ENCODE measurements at regions not wholly inside any gene's neighbourhood (a gene's known extent, or its start where the extent isn't known, plus 50 kb on each side); places are given as distances from the start of the nearest gene placed in this dataset.
"Not testable (repeated sequence)": the region's sequence is repeated elsewhere in the genome, so short reads cannot be mapped to it uniquely, and the experiment has no call there.

DNA sequence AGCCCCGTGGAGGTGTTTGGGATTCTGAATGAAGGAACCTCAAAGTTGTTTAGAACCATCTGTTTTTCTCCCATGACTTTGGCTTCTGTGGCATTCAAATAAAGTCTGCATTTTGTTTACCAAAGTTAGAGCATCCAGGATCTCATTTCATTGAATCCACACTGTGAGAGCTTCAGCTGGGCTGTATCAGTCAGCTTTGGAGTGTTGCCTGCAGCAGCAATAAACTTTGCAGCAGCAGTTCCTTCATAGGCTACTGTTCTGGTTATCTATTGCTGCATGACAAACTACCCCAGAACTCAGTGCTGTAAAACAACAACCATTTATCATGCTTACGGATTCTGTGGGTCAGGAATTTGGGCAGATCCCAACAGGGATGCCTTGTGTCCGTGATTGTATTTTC, 1575.2 kb upstream of the LRRTM3 start:
- no peak for DNase-seq (ENCODE audit: low read depth in 2 of 2)

GRCh38 chr10:65355141-65355680, 1570.6 kb upstream of the LRRTM3 start:
- no peak for DNase-seq (ENCODE audit: low read depth in 2 of 2)

DNA sequence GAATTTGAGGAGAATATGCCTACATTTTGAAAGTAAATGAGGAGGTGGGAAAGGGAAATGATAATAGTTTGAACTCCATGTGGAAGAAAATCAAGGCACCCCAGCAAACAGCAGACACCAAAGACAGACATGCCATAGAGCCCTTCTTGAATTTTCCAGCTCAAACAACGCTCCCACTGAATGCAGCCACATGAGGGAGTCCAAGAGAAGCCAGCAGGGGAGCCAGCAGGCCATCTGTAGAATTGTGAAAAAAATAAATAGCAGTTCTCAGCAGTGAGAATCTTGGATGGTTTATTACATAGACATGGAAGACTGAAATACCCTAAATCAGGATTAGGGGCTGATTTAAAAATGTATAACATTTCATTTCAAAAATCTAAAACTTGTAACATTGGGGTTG, 1567.3 kb upstream of the LRRTM3 start:
- DNase-seq (ENCODE audit: low read depth in 2 of 2): no peak

DNA sequence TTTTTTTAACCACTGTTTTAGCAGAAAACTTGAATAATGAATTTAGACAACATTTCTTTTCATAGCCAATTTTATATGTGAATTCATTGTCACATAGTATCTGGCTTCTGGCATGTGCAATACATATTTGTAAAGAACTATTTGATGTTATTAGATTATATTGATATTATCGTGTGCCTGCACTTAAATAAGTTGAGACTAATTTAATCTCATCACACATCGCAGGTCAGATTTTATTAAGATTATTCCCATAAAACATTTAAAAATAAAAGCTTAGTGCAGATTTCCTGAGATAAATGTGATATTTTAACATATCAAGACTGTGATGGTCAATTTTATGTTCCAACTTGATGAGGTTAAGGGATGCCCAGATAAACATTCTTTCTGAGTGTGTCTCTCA, 1565.3 kb upstream of the LRRTM3 start:
- DNase-seq (ENCODE audit: low read depth in 2 of 2): no peak

GRCh38 chr10:65365878-65366277, 1560.0 kb upstream of the LRRTM3 start:
- DNase-seq (ENCODE audit: low read depth in 2 of 2): no peak

GRCh38 chr10:65367706-65368105, 1558.1 kb upstream of the LRRTM3 start:
- no peak for DNase-seq (ENCODE audit: low read depth in 2 of 2)

GRCh38 chr10:65375528-65375927, 1550.3 kb upstream of the LRRTM3 start:
- no peak for DNase-seq (ENCODE audit: low read depth in 2 of 2)

GRCh38 chr10:65377687-65378086, 1548.1 kb upstream of the LRRTM3 start:
- no peak for DNase-seq (ENCODE audit: low read depth in 2 of 2)

- DNase-seq (ENCODE audit: low read depth in 2 of 2): no peak
These were observed 1531.1 kb upstream of the LRRTM3 start for GRCh38 chr10:65394502-65395297.

DNA sequence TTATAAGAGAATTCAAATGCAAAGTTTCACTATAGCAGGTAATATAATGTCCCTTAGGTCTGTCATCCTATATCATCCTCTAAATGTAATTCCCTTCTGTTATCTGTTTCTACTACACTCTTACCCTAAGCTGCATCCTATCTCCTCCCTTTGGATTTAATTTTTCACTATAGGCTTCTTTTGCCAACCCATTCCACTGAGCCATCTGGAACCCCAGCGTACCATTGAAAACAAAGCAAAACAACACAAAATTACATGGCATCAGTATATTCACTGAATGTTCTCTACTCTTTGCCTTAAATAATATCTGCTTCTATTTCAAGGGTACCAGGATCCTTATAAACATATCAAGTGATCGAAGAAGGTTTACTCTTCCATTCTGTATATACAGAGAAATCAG, 1530.2 kb upstream of the LRRTM3 start:
- no peak for DNase-seq (ENCODE audit: low read depth in 2 of 2)

DNA sequence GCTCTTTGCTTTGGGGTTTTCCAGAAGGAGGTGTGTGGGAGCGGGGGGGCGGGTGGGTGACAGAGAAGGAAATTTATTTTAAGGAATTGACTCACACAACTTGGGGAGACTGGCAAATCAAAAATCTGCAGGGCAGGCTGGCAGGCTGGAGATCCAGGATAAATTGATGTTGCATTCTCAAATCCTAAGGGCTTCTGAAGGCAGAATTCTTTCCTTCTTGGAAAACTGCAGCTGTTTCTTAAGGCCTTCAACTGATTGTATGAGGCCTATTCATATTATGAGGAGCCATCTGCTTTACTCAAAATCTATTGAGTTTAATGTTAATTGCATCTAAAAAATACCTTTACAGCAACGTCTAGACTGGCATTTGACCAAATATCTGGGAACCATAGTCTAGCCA, 1528.8 kb upstream of the LRRTM3 start:
- DNase-seq (ENCODE audit: low read depth in 2 of 2): no peak

DNA sequence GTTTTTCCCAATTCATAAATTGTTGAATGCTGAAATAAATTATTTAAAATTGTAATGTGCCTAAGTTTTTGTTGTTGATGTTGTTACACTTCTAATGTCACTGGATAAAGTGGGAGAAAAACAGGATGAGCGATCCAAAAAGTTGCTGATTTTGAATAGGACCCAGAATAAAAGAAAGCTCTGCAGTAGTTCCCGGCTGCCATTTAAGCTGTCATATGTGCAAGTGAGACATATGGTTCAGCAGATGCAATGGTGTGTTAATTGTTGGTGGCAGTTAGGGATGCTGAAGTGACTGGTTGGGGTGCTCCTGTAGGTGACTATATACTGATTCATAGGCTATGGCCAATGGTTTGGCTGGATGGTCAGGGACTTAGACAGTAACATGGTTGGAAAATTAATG, 1517.4 kb upstream of the LRRTM3 start:
- no peak for DNase-seq (ENCODE audit: low read depth in 2 of 2)

- DNase-seq (ENCODE audit: low read depth in 2 of 2): no peak
These were observed 1512.8 kb upstream of the LRRTM3 start for GRCh38 chr10:65413001-65413400.

GRCh38 chr10:65415318-65415717, 1510.5 kb upstream of the LRRTM3 start:
- no peak for DNase-seq (ENCODE audit: low read depth in 2 of 2)

GRCh38 chr10:65416094-65416493, 1509.7 kb upstream of the LRRTM3 start:
- no peak for DNase-seq (ENCODE audit: low read depth in 2 of 2)

DNA sequence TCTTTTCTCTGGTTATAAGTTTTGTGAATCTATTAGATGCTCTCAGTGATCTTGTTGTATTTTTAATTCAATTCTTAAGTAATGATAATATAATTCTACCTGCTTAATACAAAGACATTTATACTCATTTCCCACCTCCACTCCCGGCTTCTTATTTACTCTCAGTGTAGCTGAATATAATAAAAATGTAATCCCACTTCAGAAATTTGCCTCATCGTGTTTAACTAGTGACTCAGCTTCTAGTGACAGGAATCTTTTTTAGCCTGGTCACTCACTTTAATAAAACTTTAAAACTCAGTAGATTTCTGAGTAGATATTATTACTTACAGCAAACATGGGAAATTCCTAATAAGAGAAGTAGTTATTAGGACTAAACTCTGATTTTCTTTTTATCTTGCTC, 1506.2 kb upstream of the LRRTM3 start:
- no peak for DNase-seq (ENCODE audit: low read depth in 2 of 2)

DNA sequence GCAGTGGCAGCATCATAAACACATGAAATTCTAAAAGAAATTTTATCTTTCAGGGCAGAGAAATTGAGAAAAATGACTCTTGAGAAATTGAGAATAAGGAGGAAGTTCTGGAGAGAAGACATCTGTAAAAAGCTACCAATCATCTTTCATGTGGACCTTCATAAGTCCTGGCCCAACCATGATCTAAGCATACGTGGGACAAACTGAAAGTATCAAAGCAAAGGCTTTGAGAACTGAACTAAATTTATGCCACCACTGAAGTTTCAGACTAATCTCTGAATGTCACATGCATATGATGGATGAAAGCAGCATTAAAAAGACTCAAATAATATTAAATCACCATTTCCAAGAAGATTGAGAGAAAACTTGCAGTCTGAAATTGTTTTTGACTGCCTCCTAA, 1502.8 kb upstream of the LRRTM3 start:
- no peak for DNase-seq (ENCODE audit: low read depth in 2 of 2)

DNA sequence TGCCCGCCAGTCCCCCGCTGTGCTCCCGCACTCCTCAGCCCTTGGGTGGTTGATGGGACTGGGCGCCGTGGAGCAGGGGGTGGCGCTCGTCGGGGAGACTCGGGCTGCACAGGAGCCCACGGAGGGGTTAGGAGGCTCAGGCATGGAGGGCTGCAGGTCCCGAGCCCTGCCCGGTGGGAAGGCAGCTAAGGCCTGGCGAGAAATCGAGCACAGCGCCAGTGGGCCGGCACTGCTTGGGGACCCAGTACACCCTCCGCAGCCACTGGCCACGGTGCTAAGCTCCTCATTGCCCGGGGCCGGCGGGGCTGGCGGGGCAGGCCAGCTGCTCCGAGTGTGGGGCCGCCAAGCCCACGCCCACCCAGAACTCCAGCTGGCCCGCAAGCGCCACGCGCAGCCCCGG, 1496.5 kb upstream of the LRRTM3 start:
- not testable (repeated sequence) for DNase-seq (ENCODE audit: low read depth in 2 of 2)

- DNase-seq (ENCODE audit: low read depth in 2 of 2): no peak
These were observed 1494.9 kb upstream of the LRRTM3 start for GRCh38 chr10:65430979-65431378.

GRCh38 chr10:65470986-65471385, 1454.8 kb upstream of the LRRTM3 start:
- no peak for DNase-seq (ENCODE audit: low read depth in 2 of 2)

DNA sequence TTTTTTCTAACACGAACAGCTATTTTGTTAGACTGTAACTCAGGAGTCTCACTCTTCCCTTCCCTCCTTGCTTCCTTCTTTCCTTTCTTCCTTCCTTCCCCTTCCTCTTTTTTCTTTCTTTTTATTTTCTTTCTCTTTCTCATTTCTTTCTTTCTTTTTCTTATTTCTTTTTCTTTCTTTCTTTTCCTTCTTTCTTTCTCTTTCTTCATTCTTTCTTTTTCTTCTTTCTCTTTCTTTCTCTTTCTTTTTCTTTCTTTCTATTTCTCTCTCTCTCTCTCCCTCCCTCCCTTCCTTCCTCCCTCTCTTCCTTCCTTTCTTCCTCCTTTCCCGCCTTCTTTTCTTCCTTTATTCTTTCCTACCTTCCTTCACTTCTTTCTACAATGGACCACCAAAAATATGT, 1443.0 kb upstream of the LRRTM3 start:
- DNase-seq (ENCODE audit: low read depth in 2 of 2): no peak

DNA sequence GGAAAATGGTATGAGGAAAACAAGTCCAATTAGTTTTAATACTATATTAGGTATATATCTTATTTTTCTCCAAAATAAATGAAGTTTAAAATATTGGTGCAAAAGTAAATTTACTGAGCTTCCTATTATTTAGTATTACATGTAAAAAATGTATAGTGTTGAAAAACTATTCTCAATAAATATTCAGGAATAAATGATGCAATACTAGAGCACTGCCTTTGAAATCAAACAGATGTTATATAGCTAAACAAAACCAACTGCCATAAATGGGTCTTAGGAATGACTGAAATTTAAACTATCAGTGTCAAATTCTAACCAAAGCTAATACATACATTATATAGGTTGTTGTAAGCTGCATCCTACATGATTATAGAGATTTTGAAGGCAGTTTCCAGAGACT, 1434.0 kb upstream of the LRRTM3 start:
- no peak for DNase-seq (ENCODE audit: low read depth in 2 of 2)

DNA sequence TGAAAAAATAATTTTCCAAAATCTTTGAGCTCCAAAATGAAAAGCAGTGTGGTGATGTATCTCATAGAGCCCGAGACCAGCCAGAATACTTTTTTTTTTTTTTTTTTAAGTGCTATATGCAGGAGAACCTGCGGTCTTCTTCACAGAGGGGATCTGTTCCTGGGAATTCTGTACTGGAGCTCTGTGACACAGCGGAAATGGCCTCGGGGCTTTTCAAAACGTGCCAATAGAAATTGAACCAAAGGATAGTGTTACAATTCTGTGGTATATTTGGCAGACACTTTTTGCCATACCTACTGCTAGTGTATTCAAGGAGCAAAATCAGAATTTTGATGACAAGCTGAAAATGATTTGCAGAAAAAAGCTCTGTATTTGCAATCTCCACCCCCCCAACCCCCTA, 1429.3 kb upstream of the LRRTM3 start:
- no peak for DNase-seq (ENCODE audit: low read depth in 2 of 2)

- DNase-seq (ENCODE audit: low read depth in 2 of 2): no peak
These were observed 1428.0 kb upstream of the LRRTM3 start for GRCh38 chr10:65497837-65498236.
